ENCODE measurements at regions not wholly inside any gene's neighbourhood (a gene's known extent, or its start where the extent isn't known, plus 50 kb on each side); places are given as distances from the start of the nearest gene placed in this dataset.

DNA sequence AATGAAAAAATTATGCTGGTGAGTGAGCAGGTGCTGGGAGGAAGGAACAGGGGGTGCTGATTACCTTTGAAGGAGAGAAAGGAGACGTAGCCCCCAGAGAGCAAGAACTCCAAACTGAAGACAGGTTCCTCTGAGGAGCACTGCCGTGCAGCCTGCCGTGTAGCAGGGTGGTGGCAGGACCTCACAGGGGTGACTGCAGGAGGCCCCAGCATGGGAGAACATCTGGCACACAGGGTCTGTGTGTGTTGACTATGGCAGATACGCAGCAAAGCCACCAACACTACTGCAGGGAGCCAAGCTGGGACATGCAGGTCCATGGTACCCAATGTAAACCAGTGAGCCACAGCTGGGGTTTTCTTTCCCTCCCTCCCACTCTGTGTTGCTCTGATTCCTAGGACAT lies 192.1 kb upstream of the PDE1C start:
- Histone ChIP-seq H3K4me3 (no peak overlapping the region), H3K36me3 (no peaks in the 10 kb centered on the region), H3K27ac (no peak overlapping the region), H3K9me3 (no peaks in the 10 kb centered on the region), H3K4me1 (no peaks in the 10 kb centered on the region), H3K27me3 (no peaks in the 10 kb centered on the region)
- no peak for DNase-seq (ENCODE audit: extremely low spot score in 2 of 2)
- intact Hi-C loops (cut with DNase I), result no loop called here
- TF ChIP-seq POLR2A (IDR thresholded peaks at IDR 0.05), result no peak
- TF ChIP-seq POLR2AphosphoS5 (IDR thresholded peaks at IDR 0.05; ENCODE audit: insufficient read depth in 1 of 2, low read depth in 1 of 2), result no peak
- TF ChIP-seq, protein P1, sequence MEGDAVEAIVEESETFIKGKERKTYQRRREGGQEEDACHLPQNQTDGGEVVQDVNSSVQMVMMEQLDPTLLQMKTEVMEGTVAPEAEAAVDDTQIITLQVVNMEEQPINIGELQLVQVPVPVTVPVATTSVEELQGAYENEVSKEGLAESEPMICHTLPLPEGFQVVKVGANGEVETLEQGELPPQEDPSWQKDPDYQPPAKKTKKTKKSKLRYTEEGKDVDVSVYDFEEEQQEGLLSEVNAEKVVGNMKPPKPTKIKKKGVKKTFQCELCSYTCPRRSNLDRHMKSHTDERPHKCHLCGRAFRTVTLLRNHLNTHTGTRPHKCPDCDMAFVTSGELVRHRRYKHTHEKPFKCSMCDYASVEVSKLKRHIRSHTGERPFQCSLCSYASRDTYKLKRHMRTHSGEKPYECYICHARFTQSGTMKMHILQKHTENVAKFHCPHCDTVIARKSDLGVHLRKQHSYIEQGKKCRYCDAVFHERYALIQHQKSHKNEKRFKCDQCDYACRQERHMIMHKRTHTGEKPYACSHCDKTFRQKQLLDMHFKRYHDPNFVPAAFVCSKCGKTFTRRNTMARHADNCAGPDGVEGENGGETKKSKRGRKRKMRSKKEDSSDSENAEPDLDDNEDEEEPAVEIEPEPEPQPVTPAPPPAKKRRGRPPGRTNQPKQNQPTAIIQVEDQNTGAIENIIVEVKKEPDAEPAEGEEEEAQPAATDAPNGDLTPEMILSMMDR (IDR thresholded peaks at IDR 0.05), result no peak

DNA sequence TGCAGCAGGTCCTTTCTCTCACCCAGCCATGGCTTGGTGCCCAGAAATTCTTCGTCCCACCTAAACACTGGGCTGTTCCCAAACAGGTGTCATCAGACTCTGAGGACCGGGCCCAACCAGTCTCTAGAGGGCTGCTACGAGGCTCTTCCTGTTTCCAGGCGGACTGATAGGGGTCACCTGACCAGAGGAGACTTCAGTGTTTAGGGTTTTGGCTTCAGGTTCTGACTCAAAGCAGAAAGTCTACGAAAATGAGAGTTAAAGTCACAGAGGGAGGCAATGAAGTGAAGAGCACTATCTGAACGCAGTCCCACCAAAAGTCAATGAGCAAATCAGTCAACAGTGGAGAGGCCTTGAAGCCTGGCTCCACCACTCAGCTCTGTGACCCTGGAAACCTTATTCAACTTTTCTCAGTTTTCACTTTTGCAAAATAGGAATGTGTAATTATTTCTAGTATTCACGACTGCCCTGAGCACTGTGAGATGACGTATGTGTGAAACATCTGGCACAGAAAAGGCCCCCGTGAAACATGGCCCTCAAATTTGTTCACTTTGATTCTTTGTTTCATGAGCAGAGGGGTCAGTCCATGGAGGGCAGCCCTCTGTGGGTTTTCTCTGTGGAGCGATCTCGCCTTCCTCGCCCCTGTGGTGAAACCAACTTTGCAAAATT lies 189.9 kb upstream of the PDE1C start:
- TF ChIP-seq, protein P1 (IDR thresholded peaks at IDR 0.05), result no peak
- TF ChIP-seq POLR2A (IDR thresholded peaks at IDR 0.05), result no peak
- no peak for TF ChIP-seq POLR2AphosphoS5 (IDR thresholded peaks at IDR 0.05; ENCODE audit: insufficient read depth in 1 of 2, low read depth in 1 of 2)
- no peak overlapping the region for H3K4me3 ChIP-seq

DNA sequence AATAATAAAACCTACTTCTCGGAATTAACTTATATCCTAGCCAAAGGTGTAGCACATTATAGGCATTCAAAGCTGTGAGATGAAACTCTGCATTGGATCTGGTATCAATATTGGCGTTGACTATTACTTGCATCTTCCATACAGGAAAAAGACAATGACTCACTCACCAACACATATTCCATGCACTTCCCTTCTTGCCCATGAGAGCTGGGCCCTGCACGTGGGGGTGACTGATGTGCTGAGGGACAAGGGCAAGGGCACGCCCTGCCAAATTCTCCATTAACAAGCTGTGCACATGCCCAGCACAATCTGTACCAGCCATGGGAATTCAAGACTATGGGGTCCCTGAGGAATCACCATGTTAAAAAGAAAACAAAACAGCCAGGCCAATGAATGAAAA lies 188.1 kb upstream of the PDE1C start:
- Histone ChIP-seq H3K9me3 (no peaks in the 10 kb centered on the region), H3K4me1 (no peaks in the 10 kb centered on the region), H3K4me3 (no peak overlapping the region), H3K27me3 (no peaks in the 10 kb centered on the region), H3K36me3 (no peaks in the 10 kb centered on the region), H3K27ac (no peak overlapping the region)
- intact Hi-C loops (cut with DNase I), result no loop called here
- no peak for TF ChIP-seq POLR2AphosphoS5 (IDR thresholded peaks at IDR 0.05; ENCODE audit: insufficient read depth in 1 of 2, low read depth in 1 of 2)
- TF ChIP-seq, protein P1 (IDR thresholded peaks at IDR 0.05), result no peak
- TF ChIP-seq POLR2A (IDR thresholded peaks at IDR 0.05), result no peak
- no peak for DNase-seq (ENCODE audit: extremely low spot score in 2 of 2)

More for the DNA sequence above, 189.9 kb upstream of the PDE1C start:
- Histone ChIP-seq H3K27me3 (no peaks in the 10 kb centered on the region), H3K27ac (no peak overlapping the region), H3K9me3 (no peaks in the 10 kb centered on the region), H3K4me1 (no peaks in the 10 kb centered on the region), H3K36me3 (no peaks in the 10 kb centered on the region)
- no peak for DNase-seq (ENCODE audit: extremely low spot score in 2 of 2)
- intact Hi-C loops (cut with DNase I), result no loop called here

DNA sequence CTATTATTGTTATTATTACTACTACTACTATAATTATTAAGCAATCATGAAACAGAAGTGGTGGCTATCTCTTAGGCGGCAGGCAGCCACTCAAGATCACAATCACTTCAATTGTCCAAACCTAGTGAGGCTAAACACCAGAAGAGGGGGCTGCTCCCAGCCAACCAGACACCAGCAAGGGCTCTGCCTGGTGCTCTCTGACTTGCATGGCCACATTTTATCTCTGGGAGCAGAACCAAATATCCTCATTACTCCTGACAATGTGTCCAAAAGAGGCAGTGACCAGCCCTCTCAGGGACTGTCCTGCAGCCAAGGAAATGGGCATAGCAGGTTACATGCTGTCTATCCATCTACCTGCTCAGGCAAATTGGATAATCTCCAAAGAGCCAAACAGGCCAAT lies 187.4 kb upstream of the PDE1C start:
- Histone ChIP-seq H3K36me3 (no peaks in the 10 kb centered on the region), H3K9me3 (no peaks in the 10 kb centered on the region), H3K27me3 (no peaks in the 10 kb centered on the region), H3K4me1 (no peaks in the 10 kb centered on the region), H3K27ac (no peak overlapping the region), H3K4me3 (no peak overlapping the region)
- TF ChIP-seq, protein P1 (IDR thresholded peaks at IDR 0.05), result no peak
- no peak for TF ChIP-seq POLR2AphosphoS5 (IDR thresholded peaks at IDR 0.05; ENCODE audit: insufficient read depth in 1 of 2, low read depth in 1 of 2)
- TF ChIP-seq POLR2A (IDR thresholded peaks at IDR 0.05), result no peak
- DNase-seq (ENCODE audit: extremely low spot score in 2 of 2), result no peak
- intact Hi-C loops (cut with DNase I), result no loop called here

DNA sequence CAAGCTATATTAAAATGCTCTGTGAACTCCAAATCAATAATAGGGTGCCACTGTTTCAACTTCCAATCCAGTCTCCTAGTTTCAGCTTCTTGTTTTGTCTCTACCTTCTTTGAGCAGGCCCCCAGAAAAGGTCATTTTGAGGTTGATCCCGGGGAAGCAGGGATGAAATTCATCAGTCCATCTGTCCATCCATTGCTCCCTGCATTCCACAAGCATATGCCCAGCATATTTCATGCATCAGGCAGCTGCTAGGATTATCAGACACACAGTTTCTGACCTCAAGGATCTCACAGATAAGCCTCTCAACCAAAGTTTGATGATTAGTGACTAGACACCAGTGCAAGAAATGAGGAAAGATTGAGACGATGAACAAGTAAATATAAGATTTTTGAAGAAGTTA lies 186.6 kb upstream of the PDE1C start:
- H3K36me3 ChIP-seq, result no peaks in the 10 kb centered on the region
- H3K27me3 ChIP-seq, result no peaks in the 10 kb centered on the region
- intact Hi-C loops (cut with DNase I), result no loop called here
- no peak overlapping the region for H3K27ac ChIP-seq
- no peak overlapping the region for H3K4me3 ChIP-seq
- DNase-seq (ENCODE audit: extremely low spot score in 2 of 2), result no peak
- H3K4me1 ChIP-seq, result no peaks in the 10 kb centered on the region
- no peaks in the 10 kb centered on the region for H3K9me3 ChIP-seq
- TF ChIP-seq, protein P1 (IDR thresholded peaks at IDR 0.05), result no peak
- TF ChIP-seq POLR2A (IDR thresholded peaks at IDR 0.05) (no peak), POLR2AphosphoS5 (IDR thresholded peaks at IDR 0.05; ENCODE audit: insufficient read depth in 1 of 2, low read depth in 1 of 2) (no peak)

Measured in vagina (tissue), 2 donors.